ENCODE measurements at regions not wholly inside any gene's neighbourhood (a gene's known extent, or its start where the extent isn't known, plus 50 kb on each side); places are given as distances from the start of the nearest gene placed in this dataset.
"Not testable (repeated sequence)": the region's sequence is repeated elsewhere in the genome, so short reads cannot be mapped to it uniquely, and the experiment has no call there.

GRCh38 chr5:93682471-93683404 is 58.7 kb downstream of the POU5F2 start:
- not testable (repeated sequence) for DNase-seq

- DNase-seq: no peak
Measured at GRCh38 chr5:93681432-93681831, 60.0 kb downstream of the POU5F2 start.

- DNase-seq: peak; percentile 93
Measured at GRCh38 chr5:93677359-93677891, 64.0 kb downstream of the POU5F2 start.

GRCh38 chr5:93676704-93677103 is 64.7 kb downstream of the POU5F2 start:
- peak; percentile 39 for DNase-seq

- peak; percentile 93 for DNase-seq
Measured at GRCh38 chr5:93675460-93676450, 65.6 kb downstream of the POU5F2 start.

- no peak for DNase-seq
Measured at GRCh38 chr5:93674866-93675459, 66.4 kb downstream of the POU5F2 start.

- no peak for DNase-seq
Measured at GRCh38 chr5:93674138-93674537, 67.3 kb downstream of the POU5F2 start.

- DNase-seq: no peak
Measured at GRCh38 chr5:93673316-93673954, 68.0 kb downstream of the POU5F2 start.

GRCh38 chr5:93665648-93666047 is 75.8 kb downstream of the POU5F2 start:
- DNase-seq: peak; percentile 68

GRCh38 chr5:93660677-93661076 is 77.7 kb downstream of the NR2F1 start:
- DNase-seq: no peak

GRCh38 chr5:93658044-93658443 is 75.0 kb downstream of the NR2F1 start:
- DNase-seq: no peak

GRCh38 chr5:93654676-93655075 is 71.7 kb downstream of the NR2F1 start:
- no peak for DNase-seq

GRCh38 chr5:93653716-93654115 is 70.7 kb downstream of the NR2F1 start:
- DNase-seq: no peak

- no peak for DNase-seq
Measured at GRCh38 chr5:93649234-93649900, 66.3 kb downstream of the NR2F1 start.

- DNase-seq: no peak
Measured at GRCh38 chr5:93644760-93645159, 61.7 kb downstream of the NR2F1 start.

Measured in NCI-H748 treated with DMSO at 0.1 percent for 48 hours (cell line).